GM18517 (cell line): ENCODE measurements at regions not wholly inside any gene's neighbourhood (a gene's known extent, or its start where the extent isn't known, plus 50 kb on each side); places are given as distances from the start of the nearest gene placed in this dataset.

Experiments
- ATAC-seq: cut with Tn5 transposase; IDR thresholded peaks from one replicate; pipeline ENCODE4 v1.9.1; 2021; ENCODE audit warnings: mild to moderate bottlenecking, moderate library complexity; ENCODE audit not compliant: unreplicated experiment

- ATAC-seq: no peak
Observed at GRCh38 chr18:76554547-76555222, 59.6 kb upstream of the ZNF516 start.

- ATAC-seq: no peak
Observed at GRCh38 chr18:76553715-76554546, 58.9 kb upstream of the ZNF516 start.

GRCh38 chr18:76548541-76548940 is 53.5 kb upstream of the ZNF516 start:
- no peak for ATAC-seq

GRCh38 chr18:76547296-76547695 is 52.3 kb upstream of the ZNF516 start:
- ATAC-seq: no peak

GRCh38 chr18:76546436-76546835 is 51.4 kb upstream of the ZNF516 start:
- no peak for ATAC-seq

- ATAC-seq: no peak
Observed at GRCh38 chr18:76546088-76546435, 51.0 kb upstream of the ZNF516 start.

GRCh38 chr18:76545433-76546087 is 50.5 kb upstream of the ZNF516 start:
- ATAC-seq: no peak

GRCh38 chr18:76544511-76545345 is 49.7 kb upstream of the ZNF516 start:
- no peak for ATAC-seq
